H1 (cell line): ENCODE measurements at regions not wholly inside any gene's neighbourhood (a gene's known extent, or its start where the extent isn't known, plus 50 kb on each side); places are given as distances from the start of the nearest gene placed in this dataset.

ENCODE experiments used
- CTCF ChIA-PET: fragments of 300-600 bp; sonication (Branson Sonifier 250); formaldehyde crosslinking; loops from one replicate; lab custom pipeline; 2021; ENCODE audit not compliant: partially characterized antibody; lab: Charles Lee
- POLR2A ChIA-PET: fragments of 300-600 bp; sonication (Branson Sonifier 250); formaldehyde crosslinking; loops from one replicate; lab custom pipeline; 2021; ENCODE audit warnings: inconsistent platforms; ENCODE audit not compliant: partially characterized antibody; lab: Charles Lee
- DNase-seq, 2 experiments: peaks; one replicate each; pipeline versions ENCODE4 v3.0.0 to v3.0.0-alpha.2; 2010 to 2022; ENCODE audit warnings: low spot score in 2 of 2, low read depth in 1 of 2, mixed read lengths in 1 of 2
- FAIRE-seq: peaks from 2 replicates; lab custom pipeline; 2011; peaks lifted over from hg19 to GRCh38; lab: Jason Lieb, UNC
- H2AFZ ChIP-seq: 2 replicates; pipeline ENCODE4 v1.8.1; 2012; ENCODE audit warnings: low read length, inconsistent platforms
- H2AK5ac ChIP-seq: 2 replicates; pipeline ENCODE4 v1.6.1; 2013; ENCODE audit warnings: low read depth, low read length
- H2BK120ac ChIP-seq: replicated peaks from 2 replicates; pipeline ENCODE3; 2013; ENCODE audit warnings: low read depth, low read length, inconsistent platforms
- H2BK12ac ChIP-seq: 2 replicates; pipeline ENCODE4 v1.6.1; 2013; ENCODE audit warnings: low read depth, low read length
- H2BK15ac ChIP-seq: 2 replicates; pipeline ENCODE4 v1.6.1; 2013; ENCODE audit warnings: low read length
- H2BK20ac ChIP-seq: 2 replicates; pipeline ENCODE4 v1.6.1; 2013; ENCODE audit warnings: low read length
- H2BK5ac ChIP-seq: 2 replicates; pipeline ENCODE4 v1.6.1; 2013; ENCODE audit warnings: low read depth, low read length
- H3K14ac ChIP-seq: 2 replicates; pipeline ENCODE4 v1.6.1; 2013; ENCODE audit warnings: inconsistent platforms; ENCODE audit not compliant: insufficient read length
- H3K18ac ChIP-seq: 2 replicates; pipeline ENCODE4 v1.6.1; 2013; ENCODE audit warnings: low read length; ENCODE audit errors: extremely low read depth
- H3K23ac ChIP-seq: 2 replicates; pipeline ENCODE4 v1.6.1; 2013; ENCODE audit warnings: inconsistent platforms; ENCODE audit not compliant: insufficient read length
- H3K23me2 ChIP-seq: 2 replicates; pipeline ENCODE4 v1.6.1; 2013; ENCODE audit warnings: low read depth, low read length
- H3K27ac ChIP-seq: 2 replicates; pipeline ENCODE4 v1.6.1; 2011; ENCODE audit warnings: low read depth, low read length, inconsistent platforms
- H3K27me3 ChIP-seq, 4 experiments: replicated peaks in 1 of 4; 1 replicate in 1 of 4; 2 replicates in 3 of 4; pipeline versions ENCODE4 v1.6.1 to v1.8.1; 2011 to 2013; ENCODE audit warnings: low read length in 3 of 4, mild to moderate bottlenecking in 3 of 4, inconsistent platforms in 2 of 4, mixed read lengths in 2 of 4, moderate library complexity in 1 of 4; ENCODE audit not compliant: control insufficient read depth in 3 of 4, insufficient read depth in 3 of 4; ENCODE audit errors: extremely low read depth in 1 of 4
- H3K36me3 ChIP-seq, 4 experiments: 2 replicates each; pipeline versions ENCODE4 v1.6.1 to v1.8.1; 2011 to 2013; ENCODE audit warnings: mild to moderate bottlenecking in 4 of 4, low read length in 3 of 4, moderate library complexity in 2 of 4, control low read depth in 1 of 4, inconsistent platforms in 1 of 4; ENCODE audit not compliant: insufficient read depth in 4 of 4, control insufficient read depth in 2 of 4
- H3K4ac ChIP-seq: replicated peaks from 2 replicates; pipeline ENCODE3; 2013; ENCODE audit warnings: low read length, low read depth, mixed read lengths, inconsistent platforms; ENCODE audit not compliant: insufficient read length
- H3K4me1 ChIP-seq, 4 experiments: replicated peaks in 1 of 4; 1 replicate in 1 of 4; 2 replicates in 3 of 4; pipeline versions ENCODE4 v1.6.1 to v1.8.1; 2011 to 2013; ENCODE audit warnings: low read length in 3 of 4, inconsistent platforms in 2 of 4, mixed read lengths in 1 of 4; ENCODE audit not compliant: insufficient read depth in 4 of 4, control insufficient read depth in 3 of 4
- H3K4me2 ChIP-seq, 2 experiments: 2 replicates each; pipeline versions ENCODE4 v1.6.1 to v1.8.1; 2011 to 2013; ENCODE audit warnings: low read depth in 2 of 2, low read length in 2 of 2, control low read depth in 1 of 2, inconsistent platforms in 1 of 2, mild to moderate bottlenecking in 1 of 2; ENCODE audit not compliant: insufficient read depth in 1 of 2
- H3K4me3 ChIP-seq, 4 experiments: fragments of 200-600, 300-600 bp in 1 of 4; sonication (generic), shearing (Covaris generic), sonication (Bioruptor Twin) in 1 of 4; 2 replicates each; pipeline versions ENCODE4 v1.5.1 to v1.8.1; 2011 to 2016; ENCODE audit warnings: low read length in 4 of 4, low read depth in 3 of 4, control low read depth in 2 of 4, inconsistent platforms in 2 of 4, mild to moderate bottlenecking in 2 of 4, mixed read lengths in 1 of 4, moderate library complexity in 1 of 4; ENCODE audit not compliant: insufficient read depth in 2 of 4; ENCODE audit errors: extremely low read depth in 1 of 4
- H3K56ac ChIP-seq: replicated peaks from 2 replicates; pipeline ENCODE3; 2013; ENCODE audit warnings: low read depth, mild to moderate bottlenecking, mixed read lengths, low read length, inconsistent platforms; ENCODE audit not compliant: insufficient read length
- H3K79me1 ChIP-seq: 2 replicates; pipeline ENCODE4 v1.6.1; 2013; ENCODE audit warnings: low read depth, low read length, control low read depth
- H3K79me2 ChIP-seq, 2 experiments: 2 replicates each; pipeline versions ENCODE4 v1.6.1 to v1.8.1; 2012 to 2013; ENCODE audit warnings: low read length in 2 of 2, mild to moderate bottlenecking in 2 of 2, inconsistent platforms in 1 of 2; ENCODE audit not compliant: insufficient read depth in 2 of 2, control insufficient read depth in 1 of 2
- H3K9ac ChIP-seq, 4 experiments: replicated peaks in 1 of 4; 1 replicate in 1 of 4; 2 replicates in 3 of 4; pipeline versions ENCODE4 v1.6.1 to v1.8.1; 2011 to 2013; ENCODE audit warnings: low read depth in 3 of 4, low read length in 3 of 4, control low read depth in 2 of 4, mild to moderate bottlenecking in 2 of 4, moderate library complexity in 2 of 4, inconsistent platforms in 1 of 4; ENCODE audit errors: extremely low read depth in 1 of 4
- H3K9me3 ChIP-seq, 2 experiments: 2 replicates each; pipeline versions ENCODE4 v1.6.1 to v1.8.1; 2012 to 2013; ENCODE audit warnings: mild to moderate bottlenecking in 2 of 2, moderate library complexity in 2 of 2, control low read depth in 1 of 2, inconsistent platforms in 1 of 2, low read depth in 1 of 2, low read length in 1 of 2, mixed read lengths in 1 of 2; ENCODE audit not compliant: insufficient read depth in 2 of 2
- H4K20me1 ChIP-seq, 2 experiments: replicated peaks in 1 of 2; 2 replicates each; pipeline versions ENCODE3 to v1.8.1; 2011 to 2013; ENCODE audit warnings: inconsistent platforms in 2 of 2, low read length in 2 of 2, mild to moderate bottlenecking in 1 of 2; ENCODE audit not compliant: insufficient read depth in 2 of 2, control insufficient read depth in 1 of 2
- H4K5ac ChIP-seq: 2 replicates; pipeline ENCODE4 v1.6.1; 2013; ENCODE audit warnings: low read length, low read depth, mixed read lengths, inconsistent platforms; ENCODE audit not compliant: insufficient read length
- H4K8ac ChIP-seq: 2 replicates; pipeline ENCODE4 v1.8.0; 2013; ENCODE audit warnings: mild to moderate bottlenecking, moderate library complexity, low read length, inconsistent platforms; ENCODE audit not compliant: insufficient read depth; ENCODE audit errors: extremely low read depth
- H4K91ac ChIP-seq: replicated peaks from 2 replicates; pipeline ENCODE3; 2013; ENCODE audit warnings: low read length, mixed read lengths, inconsistent platforms; ENCODE audit not compliant: insufficient read length
- ASH2L ChIP-seq: fragments of 200-600, 300-600 bp; sonication (generic); IDR thresholded peaks from one replicate; pipeline ENCODE4 v1.7.1; 2017; ENCODE audit warnings: low read length
- CBX5 ChIP-seq: fragments of 300-800, 300-1000 bp; sonication (generic); IDR thresholded peaks from 2 replicates; pipeline ENCODE4 v1.7.1; 2016; ENCODE audit warnings: antibody characterized with exemption, low read length, low read depth
- EP300 ChIP-seq, 2 experiments: IDR thresholded peaks; 1 replicate in 1 of 2; 2 replicates in 1 of 2; pipeline ENCODE4 v1.6.1; 2011 to 2012; ENCODE audit warnings: low read depth in 2 of 2, low read length in 2 of 2, mild to moderate bottlenecking in 2 of 2, borderline replicate concordance in 1 of 2, inconsistent platforms in 1 of 2, moderate library complexity in 1 of 2
- EZH2 ChIP-seq: fragments of 200-600 bp; sonication (generic); IDR thresholded peaks from 2 replicates; pipeline ENCODE4 v1.7.1; 2012; ENCODE audit warnings: low read depth, mild to moderate bottlenecking, moderate library complexity, low read length, inconsistent platforms; ENCODE audit not compliant: severe bottlenecking
- GTF2F1 ChIP-seq: IDR thresholded peaks from 2 replicates; pipeline ENCODE4 v1.6.1; 2012; ENCODE audit warnings: low read depth, low read length, improper control_type of control experiment, borderline replicate concordance
- SP2 ChIP-seq: IDR thresholded peaks from 2 replicates; pipeline ENCODE4 v1.6.1; 2012; ENCODE audit warnings: mild to moderate bottlenecking, low read length, inconsistent platforms
- WGBS, 2 experiments: shearing (Covaris generic) in 1 of 2; methylation state at CpG; one replicate each; pipeline versions ENCODE4 v1.1.6 to v1.1.7; 2013 to 2015; ENCODE audit warnings: low lambda C conversion rate in 2 of 2, mixed read lengths in 2 of 2, inconsistent platforms in 1 of 2, low coverage in 1 of 2, missing lambda C conversion rate in 1 of 2; ENCODE audit not compliant: insufficient replicate concordance in 2 of 2, insufficient coverage in 1 of 2, insufficient read length in 1 of 2; ENCODE audit errors: extremely low coverage in 1 of 2, missing lambda C conversion rate in 1 of 2; 5-methylcytosine and 5-hydroxymethylcytosine counted together
- TF ChIP-seq, protein P1 (sequence below): IDR thresholded peaks from 2 replicates; pipeline ENCODE4 v1.6.1; 2011; ENCODE audit warnings: low read length, improper control_type of control experiment

GRCh38 chr2:10191554-10191953 is 69.0 kb downstream of the RRM2 start:
- no peak overlapping the region for H3K9ac ChIP-seq
- H4K91ac ChIP-seq, result no peak overlapping the region
- no peak overlapping the region for H3K4me3 ChIP-seq
- H3K9me3 ChIP-seq, result peaks cover 0 to 7% of the 10 kb centered on the region in 2 experiments; a peak in 1 of 4 replicates
- peaks cover 10% of the 10 kb centered on the region; the same call in 1 of the 2 replicates for H3K23me2 ChIP-seq
- no peak overlapping the region for H3K4ac ChIP-seq
- no peak for TF ChIP-seq CBX5
- TF ChIP-seq GTF2F1, result no peak
- TF ChIP-seq ASH2L, result no peak
- TF ChIP-seq EZH2, result no peak
- no peak for TF ChIP-seq SP2
- TF ChIP-seq EP300 (IDR thresholded peaks at IDR 0.05; ENCODE audit: borderline replicate concordance in 1 of 2, low read depth in 2 of 2, low read length in 2 of 2), result no peak
- TF ChIP-seq, protein P1, sequence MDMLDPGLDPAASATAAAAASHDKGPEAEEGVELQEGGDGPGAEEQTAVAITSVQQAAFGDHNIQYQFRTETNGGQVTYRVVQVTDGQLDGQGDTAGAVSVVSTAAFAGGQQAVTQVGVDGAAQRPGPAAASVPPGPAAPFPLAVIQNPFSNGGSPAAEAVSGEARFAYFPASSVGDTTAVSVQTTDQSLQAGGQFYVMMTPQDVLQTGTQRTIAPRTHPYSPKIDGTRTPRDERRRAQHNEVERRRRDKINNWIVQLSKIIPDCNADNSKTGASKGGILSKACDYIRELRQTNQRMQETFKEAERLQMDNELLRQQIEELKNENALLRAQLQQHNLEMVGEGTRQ, result no peak
- TF ChIP-seq, all 59 proteins: peak for 0
- DNase-seq, result no peak
- no peak overlapping the region for H3K23ac ChIP-seq
- H4K20me1 ChIP-seq, result peaks cover 0 to 7% of the 10 kb centered on the region in 2 experiments
- no peak overlapping the region; the same call in 1 of the 2 replicates for H4K8ac ChIP-seq
- no peaks in the 10 kb centered on the region for H3K79me2 ChIP-seq
- no peak overlapping the region for H2BK15ac ChIP-seq
- H3K79me1 ChIP-seq, result peaks cover 2% of the 10 kb centered on the region; the same call in 1 of the 2 replicates
- H4K5ac ChIP-seq, result no peak overlapping the region
- no peak overlapping the region for H2BK5ac ChIP-seq
- no peak overlapping the region for H3K18ac ChIP-seq
- H2AK5ac ChIP-seq, result no peak overlapping the region
- H3K4me2 ChIP-seq, result no peak overlapping the region
- no peak for FAIRE-seq
- no peaks in the 10 kb centered on the region for H3K27me3 ChIP-seq
- no peaks in the 10 kb centered on the region for H3K36me3 ChIP-seq
- 96% methylated on average over 10 of the region's 14 CpGs; no CpG with 5 or more reads in 1 of the 2 experiments for WGBS, 2 experiments
- no peak overlapping the region for H2BK120ac ChIP-seq
- no peak overlapping the region for H3K27ac ChIP-seq
- no peak overlapping the region for H2AFZ ChIP-seq
- H3K4me1 ChIP-seq, result no peaks in the 10 kb centered on the region
- H2BK20ac ChIP-seq, result no peak overlapping the region
- CTCF ChIA-PET, result interaction anchor here (0.9 to 1.2 kb wide), 3 partner anchors 28 to 95 kb away, joined by 3 read pairs; no protein-coding TSS in a partner anchor
- H3K14ac ChIP-seq, result no peak overlapping the region
- H3K56ac ChIP-seq, result no peak overlapping the region
- POLR2A ChIA-PET, result no interaction called here
- no peak overlapping the region for H2BK12ac ChIP-seq
